Esophagus muscularis mucosa (tissue), 4 donors: ENCODE measurements at regions not wholly inside any gene's neighbourhood (a gene's known extent, or its start where the extent isn't known, plus 50 kb on each side); places are given as distances from the start of the nearest gene placed in this dataset.

Experiments used
- EP300 ChIP-seq: sonication (generic); formaldehyde crosslinking; IDR thresholded peaks from one replicate; pipeline ENCODE4 v1.6.1; 2017; ENCODE audit warnings: antibody characterized with exemption
- POLR2A ChIP-seq: fragments of 450-650 bp; IDR thresholded peaks from one replicate; pipeline ENCODE4 v1.6.1; 2017; ENCODE audit warnings: antibody characterized with exemption, moderate library complexity, mild to moderate bottlenecking, low read depth
- POLR2AphosphoS5 ChIP-seq, 2 donors: sonication (generic); formaldehyde crosslinking; IDR thresholded peaks; one replicate each; pipeline ENCODE4 v1.6.1; 2017; ENCODE audit warnings: antibody characterized with exemption in 2 of 2
- TF ChIP-seq, protein P1 (sequence below), 3 experiments: fragments of 200-600 bp in 2 of 3; fragments of 450-650 bp in 1 of 3; sonication (generic) in 2 of 3; IDR thresholded peaks; one replicate each; pipeline ENCODE4 v1.5.1; 2017 to 2019; ENCODE audit warnings: antibody characterized with exemption in 3 of 3, mild to moderate bottlenecking in 2 of 3, moderate library complexity in 1 of 3

DNA sequence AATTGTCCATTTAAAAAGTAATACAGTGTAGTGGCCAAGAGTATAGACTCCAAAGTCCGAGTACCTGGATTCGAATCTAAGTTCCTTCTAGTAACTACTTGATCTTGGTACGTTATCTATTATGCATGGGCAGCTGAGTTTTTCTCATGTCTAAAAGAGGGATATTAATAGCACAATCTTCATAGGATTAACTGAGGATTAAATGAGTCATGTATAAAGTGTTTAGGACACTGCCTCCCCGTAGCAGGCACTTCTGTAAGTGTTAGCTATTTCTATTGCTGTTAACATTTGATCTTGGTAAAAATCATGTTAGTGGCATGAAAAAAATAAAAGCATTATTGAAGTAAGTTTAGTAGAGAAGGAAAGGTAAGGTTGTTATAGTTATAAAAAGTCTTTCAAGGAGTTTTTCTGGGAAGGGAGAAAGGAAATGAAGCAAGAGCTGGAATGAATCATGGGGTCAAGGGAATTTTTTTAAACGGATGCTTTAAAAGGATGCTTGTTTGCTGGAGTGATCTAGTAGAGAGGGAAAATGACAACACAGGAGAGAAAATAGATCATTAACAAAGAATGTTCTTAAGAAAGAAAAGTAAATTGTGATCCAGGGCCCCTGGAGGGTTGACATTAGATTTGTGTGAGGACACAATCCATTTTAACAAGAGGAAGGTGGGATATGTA lies 502.2 kb upstream of the USP15 start:
- TF ChIP-seq, protein P1, sequence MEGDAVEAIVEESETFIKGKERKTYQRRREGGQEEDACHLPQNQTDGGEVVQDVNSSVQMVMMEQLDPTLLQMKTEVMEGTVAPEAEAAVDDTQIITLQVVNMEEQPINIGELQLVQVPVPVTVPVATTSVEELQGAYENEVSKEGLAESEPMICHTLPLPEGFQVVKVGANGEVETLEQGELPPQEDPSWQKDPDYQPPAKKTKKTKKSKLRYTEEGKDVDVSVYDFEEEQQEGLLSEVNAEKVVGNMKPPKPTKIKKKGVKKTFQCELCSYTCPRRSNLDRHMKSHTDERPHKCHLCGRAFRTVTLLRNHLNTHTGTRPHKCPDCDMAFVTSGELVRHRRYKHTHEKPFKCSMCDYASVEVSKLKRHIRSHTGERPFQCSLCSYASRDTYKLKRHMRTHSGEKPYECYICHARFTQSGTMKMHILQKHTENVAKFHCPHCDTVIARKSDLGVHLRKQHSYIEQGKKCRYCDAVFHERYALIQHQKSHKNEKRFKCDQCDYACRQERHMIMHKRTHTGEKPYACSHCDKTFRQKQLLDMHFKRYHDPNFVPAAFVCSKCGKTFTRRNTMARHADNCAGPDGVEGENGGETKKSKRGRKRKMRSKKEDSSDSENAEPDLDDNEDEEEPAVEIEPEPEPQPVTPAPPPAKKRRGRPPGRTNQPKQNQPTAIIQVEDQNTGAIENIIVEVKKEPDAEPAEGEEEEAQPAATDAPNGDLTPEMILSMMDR (IDR thresholded peaks at IDR 0.05), result no peak
- TF ChIP-seq POLR2AphosphoS5 (IDR thresholded peaks at IDR 0.05) (no peak), POLR2A (no peak), EP300 (no peak)
